Astrocyte (in vitro differentiated cells and primary cell): ENCODE measurements at regions not wholly inside any gene's neighbourhood (a gene's known extent, or its start where the extent isn't known, plus 50 kb on each side); places are given as distances from the start of the nearest gene placed in this dataset.
"Not testable (repeated sequence)": the region's sequence is repeated elsewhere in the genome, so short reads cannot be mapped to it uniquely, and the experiment has no call there.

Experiments used
- DNase-seq: peaks from one replicate; pipeline ENCODE4 v3.0.0-alpha.2; 2010; ENCODE audit warnings: low read depth
- FAIRE-seq: peaks from 2 replicates; lab custom pipeline; 2011; peaks lifted over from hg19 to GRCh38; lab: Jason Lieb, UNC
- H2AFZ ChIP-seq: 2 replicates; pipeline ENCODE4 v1.6.0; 2012; ENCODE audit warnings: low read depth, low read length, inconsistent platforms
- H3K27ac ChIP-seq: 2 replicates; pipeline ENCODE4 v1.5.1; 2011; ENCODE audit warnings: low read depth, low read length, inconsistent platforms
- H3K27me3 ChIP-seq: 2 replicates; pipeline ENCODE4 v1.6.0; 2011; ENCODE audit warnings: low read length, inconsistent platforms; ENCODE audit not compliant: insufficient read depth
- H3K36me3 ChIP-seq: 2 replicates; pipeline ENCODE4 v1.5.1; 2011; ENCODE audit warnings: low read length, inconsistent platforms; ENCODE audit not compliant: insufficient read depth
- H3K4me1 ChIP-seq: 2 replicates; pipeline ENCODE4 v1.5.1; 2011; ENCODE audit warnings: low read length, inconsistent platforms; ENCODE audit not compliant: insufficient read depth
- H3K4me2 ChIP-seq: 2 replicates; pipeline ENCODE4 v1.6.0; 2012; ENCODE audit warnings: low read length, inconsistent platforms
- H3K4me3 ChIP-seq: 2 replicates; pipeline ENCODE4 v1.5.1; 2011; ENCODE audit warnings: low read depth, mild to moderate bottlenecking, low read length, inconsistent platforms; ENCODE audit not compliant: insufficient read depth
- H3K79me2 ChIP-seq: 2 replicates; pipeline ENCODE4 v1.6.0; 2012; ENCODE audit warnings: mild to moderate bottlenecking, low read length, inconsistent platforms; ENCODE audit not compliant: insufficient read depth
- H3K9ac ChIP-seq: 2 replicates; pipeline ENCODE4 v1.6.0; 2012; ENCODE audit warnings: mild to moderate bottlenecking, low read length, inconsistent platforms
- H3K9me3 ChIP-seq: 2 replicates; pipeline ENCODE4 v1.5.1; 2012; ENCODE audit warnings: low read depth, mild to moderate bottlenecking, low read length, inconsistent platforms; ENCODE audit not compliant: insufficient read depth
- H4K20me1 ChIP-seq: 2 replicates; pipeline ENCODE4 v1.6.0; 2012; ENCODE audit warnings: low read length, inconsistent platforms; ENCODE audit not compliant: insufficient read depth
- H3K27ac Mint-ChIP-seq: one replicate; pipeline ENCODE4 v1.8.0; 2021; ENCODE audit warnings: mild to moderate bottlenecking, mixed read lengths; ENCODE audit not compliant: unreplicated experiment
- H3K27me3 Mint-ChIP-seq: one replicate; pipeline ENCODE4 v1.8.0; 2021; ENCODE audit warnings: low read depth, mixed read lengths; ENCODE audit not compliant: unreplicated experiment
- H3K36me3 Mint-ChIP-seq: one replicate; pipeline ENCODE4 v1.8.0; 2021; ENCODE audit warnings: low read depth, mixed read lengths; ENCODE audit not compliant: unreplicated experiment
- H3K4me1 Mint-ChIP-seq: one replicate; pipeline ENCODE4 v1.8.0; 2021; ENCODE audit warnings: low read depth, mixed read lengths; ENCODE audit not compliant: unreplicated experiment
- H3K4me3 Mint-ChIP-seq: one replicate; pipeline ENCODE4 v1.8.0; 2021; ENCODE audit warnings: mild to moderate bottlenecking, moderate library complexity, mixed read lengths; ENCODE audit not compliant: unreplicated experiment
- H3K9me3 Mint-ChIP-seq: one replicate; pipeline ENCODE4 v1.8.0; 2021; ENCODE audit warnings: mild to moderate bottlenecking, mixed read lengths; ENCODE audit not compliant: unreplicated experiment
- CTCF ChIP-seq: IDR thresholded peaks from 2 replicates; pipeline ENCODE4 v1.5.1; 2011; ENCODE audit warnings: low read depth, mild to moderate bottlenecking, inconsistent platforms, low read length, moderate library complexity; ENCODE audit not compliant: insufficient read depth
- EZH2 ChIP-seq: IDR thresholded peaks from 2 replicates; pipeline ENCODE4 v1.6.1; 2012; ENCODE audit warnings: mild to moderate bottlenecking, low read length, inconsistent platforms; ENCODE audit not compliant: insufficient read depth

GRCh38 chr13:34381228-34381627 lies 560.8 kb upstream of the NBEA start:
- Histone ChIP-seq H4K20me1 (no peaks in the 10 kb centered on the region), H3K9ac (no peak overlapping the region), H3K4me1 (no peaks in the 10 kb centered on the region), H3K36me3 (no peaks in the 10 kb centered on the region), H3K27ac (no peak overlapping the region), H3K4me2 (no peak overlapping the region), H3K27me3 (no peaks in the 10 kb centered on the region), H3K79me2 (no peaks in the 10 kb centered on the region), H2AFZ (no peak overlapping the region), H3K9me3 (no peaks in the 10 kb centered on the region), H3K4me3 (no peak overlapping the region)
- DNase-seq = no peak
- no peak for FAIRE-seq
- Mint-ChIP-seq H3K4me1 (no peaks in the 10 kb centered on the region), H3K4me3 (no peak overlapping the region), H3K27ac (no peak overlapping the region), H3K27me3 (no peaks in the 10 kb centered on the region), H3K36me3 (no peaks in the 10 kb centered on the region), H3K9me3 (no peaks in the 10 kb centered on the region)
- TF ChIP-seq EZH2 (no peak), CTCF (no peak)

GRCh38 chr13:34383728-34384127 lies 558.3 kb upstream of the NBEA start:
- Mint-ChIP-seq H3K4me1 (no peaks in the 10 kb centered on the region), H3K27me3 (no peaks in the 10 kb centered on the region), H3K9me3 (no peaks in the 10 kb centered on the region), H3K36me3 (no peaks in the 10 kb centered on the region), H3K27ac (no peak overlapping the region), H3K4me3 (no peak overlapping the region)
- TF ChIP-seq CTCF (no peak), EZH2 (no peak)
- H3K9me3 ChIP-seq = no peaks in the 10 kb centered on the region
- FAIRE-seq (no peak), DNase-seq (no peak)
- H3K36me3 ChIP-seq = no peaks in the 10 kb centered on the region
- H3K27me3 ChIP-seq = no peaks in the 10 kb centered on the region
- no peak overlapping the region for H2AFZ ChIP-seq
- H3K27ac ChIP-seq = no peak overlapping the region
- no peak overlapping the region for H3K9ac ChIP-seq
- H3K79me2 ChIP-seq = no peaks in the 10 kb centered on the region
- no peaks in the 10 kb centered on the region for H4K20me1 ChIP-seq
- H3K4me2 ChIP-seq = no peak overlapping the region
- no peaks in the 10 kb centered on the region for H3K4me1 ChIP-seq
- H3K4me3 ChIP-seq = no peak overlapping the region

- not testable (repeated sequence) for H3K36me3 Mint-ChIP-seq, H3K36me3 ChIP-seq, DNase-seq, H3K4me2 ChIP-seq, H3K27ac Mint-ChIP-seq, H3K9me3 Mint-ChIP-seq, H3K9me3 ChIP-seq, H3K4me1 Mint-ChIP-seq, FAIRE-seq, H3K79me2 ChIP-seq, H3K9ac ChIP-seq, H2AFZ ChIP-seq, H3K4me1 ChIP-seq, H3K27ac ChIP-seq, H4K20me1 ChIP-seq, H3K27me3 Mint-ChIP-seq, H3K27me3 ChIP-seq, H3K4me3 ChIP-seq, H3K4me3 Mint-ChIP-seq
Observed at GRCh38 chr13:34386229-34386628, 555.8 kb upstream of the NBEA start.
